ENCODE measurements at regions not wholly inside any gene's neighbourhood (a gene's known extent, or its start where the extent isn't known, plus 50 kb on each side); places are given as distances from the start of the nearest gene placed in this dataset.

- Histone ChIP-seq H3K27me3 (ENCODE audit: control insufficient read depth, insufficient read depth, low read length) (peaks cover 29% of the 10 kb centered on the region; the same call in 1 of the 2 replicates), H3K27ac (ENCODE audit: low read depth, low read length) (no peak overlapping the region), H3K9ac (ENCODE audit: low read depth, low read length) (no peak overlapping the region), H3K4me1 (ENCODE audit: control insufficient read depth, insufficient read depth, low read length) (no peaks in the 10 kb centered on the region), H3K36me3 (ENCODE audit: control insufficient read depth, insufficient read depth, low read length) (no peaks in the 10 kb centered on the region), H3K4me3 (ENCODE audit: low read depth, low read length) (no peak overlapping the region), H3K9me3 (ENCODE audit: control insufficient read depth, insufficient read depth, low read length) (no peaks in the 10 kb centered on the region)
Measured at GRCh38 chr1:114270718-114271117, 117.0 kb upstream of the SYT6 start.

- H3K9me3 ChIP-seq (ENCODE audit: control insufficient read depth, insufficient read depth, low read length) = no peaks in the 10 kb centered on the region
- no peak overlapping the region for H3K27ac ChIP-seq (ENCODE audit: low read depth, low read length)
- H3K36me3 ChIP-seq (ENCODE audit: control insufficient read depth, insufficient read depth, low read length) = no peaks in the 10 kb centered on the region
- no peaks in the 10 kb centered on the region for H3K4me1 ChIP-seq (ENCODE audit: control insufficient read depth, insufficient read depth, low read length)
- H3K9ac ChIP-seq (ENCODE audit: low read depth, low read length) = no peak overlapping the region
- peaks cover 27% of the 10 kb centered on the region; the same call in 1 of the 2 replicates for H3K27me3 ChIP-seq (ENCODE audit: control insufficient read depth, insufficient read depth, low read length)
- H3K4me3 ChIP-seq (ENCODE audit: low read depth, low read length) = no peak overlapping the region
Measured at GRCh38 chr1:114270282-114270681, 116.6 kb upstream of the SYT6 start.

- Histone ChIP-seq H3K27me3 (ENCODE audit: control insufficient read depth, insufficient read depth, low read length) (peaks cover 26% of the 10 kb centered on the region; the same call in 1 of the 2 replicates), H3K27ac (ENCODE audit: low read depth, low read length) (no peak overlapping the region)
Measured at GRCh38 chr1:114269539-114269938, 115.9 kb upstream of the SYT6 start.

GRCh38 chr1:114263343-114263742 lies 109.7 kb upstream of the SYT6 start:
- Histone ChIP-seq H3K4me3 (ENCODE audit: low read depth, low read length) (no peak overlapping the region), H3K9me3 (ENCODE audit: control insufficient read depth, insufficient read depth, low read length) (no peaks in the 10 kb centered on the region), H3K4me1 (ENCODE audit: control insufficient read depth, insufficient read depth, low read length) (no peaks in the 10 kb centered on the region), H3K27ac (ENCODE audit: low read depth, low read length) (no peak overlapping the region), H3K36me3 (ENCODE audit: control insufficient read depth, insufficient read depth, low read length) (no peaks in the 10 kb centered on the region), H3K9ac (ENCODE audit: low read depth, low read length) (no peak overlapping the region), H3K27me3 (ENCODE audit: control insufficient read depth, insufficient read depth, low read length) (peaks cover 21% of the 10 kb centered on the region; the same call in 1 of the 2 replicates)

More at GRCh38 chr1:114269539-114269938, 115.9 kb upstream of the SYT6 start:
- Histone ChIP-seq H3K4me1 (ENCODE audit: control insufficient read depth, insufficient read depth, low read length) (no peaks in the 10 kb centered on the region), H3K36me3 (ENCODE audit: control insufficient read depth, insufficient read depth, low read length) (no peaks in the 10 kb centered on the region), H3K4me3 (ENCODE audit: low read depth, low read length) (no peak overlapping the region), H3K9me3 (ENCODE audit: control insufficient read depth, insufficient read depth, low read length) (no peaks in the 10 kb centered on the region), H3K9ac (ENCODE audit: low read depth, low read length) (no peak overlapping the region)

- no peak overlapping the region for H3K4me3 ChIP-seq (ENCODE audit: low read depth, low read length)
- H3K27me3 ChIP-seq (ENCODE audit: control insufficient read depth, insufficient read depth, low read length) = peaks cover 21% of the 10 kb centered on the region; the same call in 1 of the 2 replicates
- H3K4me1 ChIP-seq (ENCODE audit: control insufficient read depth, insufficient read depth, low read length) = no peaks in the 10 kb centered on the region
- H3K9ac ChIP-seq (ENCODE audit: low read depth, low read length) = no peak overlapping the region
- no peaks in the 10 kb centered on the region for H3K9me3 ChIP-seq (ENCODE audit: control insufficient read depth, insufficient read depth, low read length)
- H3K36me3 ChIP-seq (ENCODE audit: control insufficient read depth, insufficient read depth, low read length) = no peaks in the 10 kb centered on the region
- no peak overlapping the region for H3K27ac ChIP-seq (ENCODE audit: low read depth, low read length)
Measured at GRCh38 chr1:114262337-114262736, 108.7 kb upstream of the SYT6 start.

GRCh38 chr1:114260805-114261484 lies 107.3 kb upstream of the SYT6 start:
- Histone ChIP-seq H3K9me3 (ENCODE audit: control insufficient read depth, insufficient read depth, low read length) (no peaks in the 10 kb centered on the region), H3K27me3 (ENCODE audit: control insufficient read depth, insufficient read depth, low read length) (peaks cover 23% of the 10 kb centered on the region; the same call in 1 of the 2 replicates), H3K4me3 (ENCODE audit: low read depth, low read length) (no peak overlapping the region), H3K4me1 (ENCODE audit: control insufficient read depth, insufficient read depth, low read length) (no peaks in the 10 kb centered on the region), H3K9ac (ENCODE audit: low read depth, low read length) (no peak overlapping the region), H3K36me3 (ENCODE audit: control insufficient read depth, insufficient read depth, low read length) (no peaks in the 10 kb centered on the region), H3K27ac (ENCODE audit: low read depth, low read length) (no peak overlapping the region)

- H3K27me3 ChIP-seq (ENCODE audit: control insufficient read depth, insufficient read depth, low read length) = peaks cover 22% of the 10 kb centered on the region; the same call in 1 of the 2 replicates
- H3K4me1 ChIP-seq (ENCODE audit: control insufficient read depth, insufficient read depth, low read length) = no peaks in the 10 kb centered on the region
- no peak overlapping the region for H3K9ac ChIP-seq (ENCODE audit: low read depth, low read length)
Measured at GRCh38 chr1:114259511-114260160, 106.0 kb upstream of the SYT6 start.

GRCh38 chr1:114258633-114259032 lies 105.0 kb upstream of the SYT6 start:
- peaks cover 18% of the 10 kb centered on the region; the same call in 1 of the 2 replicates for H3K27me3 ChIP-seq (ENCODE audit: control insufficient read depth, insufficient read depth, low read length)
- no peak overlapping the region for H3K4me3 ChIP-seq (ENCODE audit: low read depth, low read length)
- peaks cover 8% of the 10 kb centered on the region for H3K9me3 ChIP-seq (ENCODE audit: control insufficient read depth, insufficient read depth, low read length)

More at GRCh38 chr1:114259511-114260160, 106.0 kb upstream of the SYT6 start:
- Histone ChIP-seq H3K9me3 (ENCODE audit: control insufficient read depth, insufficient read depth, low read length) (peaks cover under 1% of the 10 kb centered on the region; the same call in 1 of the 2 replicates), H3K27ac (ENCODE audit: low read depth, low read length) (no peak overlapping the region), H3K4me3 (ENCODE audit: low read depth, low read length) (no peak overlapping the region), H3K36me3 (ENCODE audit: control insufficient read depth, insufficient read depth, low read length) (no peaks in the 10 kb centered on the region)

GRCh38 chr1:114258074-114258473 lies 104.4 kb upstream of the SYT6 start:
- no peaks in the 10 kb centered on the region for H3K4me1 ChIP-seq (ENCODE audit: control insufficient read depth, insufficient read depth, low read length)
- H3K27ac ChIP-seq (ENCODE audit: low read depth, low read length) = no peak overlapping the region
- no peak overlapping the region for H3K9ac ChIP-seq (ENCODE audit: low read depth, low read length)
- peaks cover 18% of the 10 kb centered on the region; the same call in 1 of the 2 replicates for H3K27me3 ChIP-seq (ENCODE audit: control insufficient read depth, insufficient read depth, low read length)
- no peaks in the 10 kb centered on the region for H3K36me3 ChIP-seq (ENCODE audit: control insufficient read depth, insufficient read depth, low read length)
- H3K9me3 ChIP-seq (ENCODE audit: control insufficient read depth, insufficient read depth, low read length) = peaks cover 8% of the 10 kb centered on the region
- no peak overlapping the region for H3K4me3 ChIP-seq (ENCODE audit: low read depth, low read length)

More at GRCh38 chr1:114258633-114259032, 105.0 kb upstream of the SYT6 start:
- Histone ChIP-seq H3K27ac (ENCODE audit: low read depth, low read length) (no peak overlapping the region), H3K36me3 (ENCODE audit: control insufficient read depth, insufficient read depth, low read length) (no peaks in the 10 kb centered on the region), H3K9ac (ENCODE audit: low read depth, low read length) (no peak overlapping the region), H3K4me1 (ENCODE audit: control insufficient read depth, insufficient read depth, low read length) (no peaks in the 10 kb centered on the region)

GRCh38 chr1:114257554-114257953 lies 103.9 kb upstream of the SYT6 start:
- Histone ChIP-seq H3K9me3 (ENCODE audit: control insufficient read depth, insufficient read depth, low read length) (peaks cover 8% of the 10 kb centered on the region), H3K9ac (ENCODE audit: low read depth, low read length) (no peak overlapping the region), H3K27me3 (ENCODE audit: control insufficient read depth, insufficient read depth, low read length) (peaks cover 18% of the 10 kb centered on the region; the same call in 1 of the 2 replicates), H3K4me1 (ENCODE audit: control insufficient read depth, insufficient read depth, low read length) (no peaks in the 10 kb centered on the region), H3K27ac (ENCODE audit: low read depth, low read length) (no peak overlapping the region), H3K4me3 (ENCODE audit: low read depth, low read length) (no peak overlapping the region), H3K36me3 (ENCODE audit: control insufficient read depth, insufficient read depth, low read length) (no peaks in the 10 kb centered on the region)

GRCh38 chr1:114253900-114254299 lies 100.2 kb upstream of the SYT6 start:
- H3K9me3 ChIP-seq (ENCODE audit: control insufficient read depth, insufficient read depth, low read length) = peaks cover 8% of the 10 kb centered on the region
- H3K27me3 ChIP-seq (ENCODE audit: control insufficient read depth, insufficient read depth, low read length) = peaks cover 8% of the 10 kb centered on the region; the same call in 1 of the 2 replicates
- H3K36me3 ChIP-seq (ENCODE audit: control insufficient read depth, insufficient read depth, low read length) = no peaks in the 10 kb centered on the region
- no peak overlapping the region for H3K9ac ChIP-seq (ENCODE audit: low read depth, low read length)
- H3K4me1 ChIP-seq (ENCODE audit: control insufficient read depth, insufficient read depth, low read length) = no peaks in the 10 kb centered on the region
- no peak overlapping the region for H3K27ac ChIP-seq (ENCODE audit: low read depth, low read length)
- no peak overlapping the region for H3K4me3 ChIP-seq (ENCODE audit: low read depth, low read length)

Data from HUES48 (cell line).